Inferior parietal cortex (tissue), 1 donor: ENCODE measurements at regions not wholly inside any gene's neighbourhood (a gene's known extent, or its start where the extent isn't known, plus 50 kb on each side); places are given as distances from the start of the nearest gene placed in this dataset.
"Not testable (repeated sequence)": the region's sequence is repeated elsewhere in the genome, so short reads cannot be mapped to it uniquely, and the experiment has no call there.

Source experiments
- DNase-seq: peaks from one replicate; pipeline ENCODE4 v3.0.0-alpha.2; 2016; ENCODE audit errors: extremely low spot score

GRCh38 chr2:18312818-18313217 is 247.6 kb downstream of the RDH14 start:
- DNase-seq: no peak

- no peak for DNase-seq
These were observed 248.8 kb downstream of the RDH14 start for GRCh38 chr2:18311420-18312195.

GRCh38 chr2:18309627-18310026 is 250.8 kb downstream of the RDH14 start:
- no peak for DNase-seq

- no peak for DNase-seq
These were observed 251.3 kb downstream of the RDH14 start for GRCh38 chr2:18309188-18309587.

GRCh38 chr2:18304849-18305248 is 255.6 kb downstream of the RDH14 start:
- DNase-seq: no peak

- no peak for DNase-seq
These were observed 258.9 kb downstream of the RDH14 start for GRCh38 chr2:18301421-18302139.

GRCh38 chr2:18299423-18300212 is 260.8 kb downstream of the RDH14 start:
- no peak for DNase-seq

- no peak for DNase-seq
These were observed 262.9 kb downstream of the RDH14 start for GRCh38 chr2:18297534-18298058.

GRCh38 chr2:18290386-18290785 is 270.1 kb downstream of the RDH14 start:
- no peak for DNase-seq

GRCh38 chr2:18286897-18287296 is 273.6 kb downstream of the RDH14 start:
- no peak for DNase-seq

- no peak for DNase-seq
These were observed 276.1 kb downstream of the RDH14 start for GRCh38 chr2:18284331-18284730.

- DNase-seq: no peak
These were observed 278.4 kb downstream of the RDH14 start for GRCh38 chr2:18282026-18282425.

GRCh38 chr2:18276583-18277075 is 283.8 kb downstream of the RDH14 start:
- DNase-seq: no peak

- DNase-seq: no peak
These were observed 287.2 kb downstream of the RDH14 start for GRCh38 chr2:18273205-18273604.

- DNase-seq: no peak
These were observed 288.3 kb downstream of the RDH14 start for GRCh38 chr2:18272148-18272494.

- no peak for DNase-seq
These were observed 288.9 kb downstream of the RDH14 start for GRCh38 chr2:18271370-18272147.

- DNase-seq: no peak
These were observed 292.1 kb downstream of the RDH14 start for GRCh38 chr2:18268400-18268799.

GRCh38 chr2:18267501-18267900 is 293.0 kb downstream of the RDH14 start:
- DNase-seq: no peak

GRCh38 chr2:18266699-18267098 is 293.8 kb downstream of the RDH14 start:
- not testable (repeated sequence) for DNase-seq

GRCh38 chr2:18265614-18266586 is 294.6 kb downstream of the RDH14 start:
- no peak for DNase-seq
